ENCODE measurements at regions not wholly inside any gene's neighbourhood (a gene's known extent, or its start where the extent isn't known, plus 50 kb on each side); places are given as distances from the start of the nearest gene placed in this dataset.

- H3K9ac ChIP-seq (ENCODE audit: low read length) = no peak overlapping the region
- no peaks in the 10 kb centered on the region for H3K36me3 ChIP-seq (ENCODE audit: control insufficient read depth, insufficient read depth, low read length, severe bottlenecking)
- no peaks in the 10 kb centered on the region for H3K9me3 ChIP-seq (ENCODE audit: control insufficient read depth, low read length)
- H3K4me3 ChIP-seq (ENCODE audit: low read length) = no peak overlapping the region
- DNase-seq (ENCODE audit: low read depth) = no peak
- peaks cover 11% of the 10 kb centered on the region for H3K27me3 ChIP-seq (replicated peaks; ENCODE audit: control insufficient read depth, insufficient read depth, low read length)
- no peaks in the 10 kb centered on the region for H3K4me1 ChIP-seq (ENCODE audit: control insufficient read depth, insufficient read depth, low read length)
These were observed 57.1 kb downstream of the FAM47B start for GRCh38 chrX:34999702-35000101.

DNA sequence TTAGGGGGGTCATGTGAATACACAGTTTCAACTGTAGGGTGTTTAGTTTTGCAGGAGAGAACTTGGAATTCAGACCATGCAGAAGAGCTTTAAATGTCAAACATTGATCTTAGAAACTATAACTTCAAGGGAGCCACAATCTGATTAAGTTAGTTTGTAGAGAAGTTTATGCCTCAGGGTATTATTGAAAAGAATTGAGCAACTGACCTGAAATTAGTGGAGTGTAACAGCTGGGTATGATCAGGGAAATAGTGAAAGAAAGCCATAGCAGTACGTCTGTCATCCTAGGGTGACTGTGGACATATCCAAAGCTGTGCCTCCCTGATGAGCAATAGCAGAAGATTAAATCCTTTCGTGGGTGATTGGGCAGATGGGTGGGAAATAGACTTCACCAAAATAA is 63.8 kb downstream of the FAM47B start:
- peak; percentile 69 for DNase-seq (ENCODE audit: low read depth)
- no peaks in the 10 kb centered on the region for H3K36me3 ChIP-seq (ENCODE audit: control insufficient read depth, insufficient read depth, low read length, severe bottlenecking)
- H3K4me1 ChIP-seq (ENCODE audit: control insufficient read depth, insufficient read depth, low read length) = no peaks in the 10 kb centered on the region
- H3K27me3 ChIP-seq (replicated peaks; ENCODE audit: control insufficient read depth, insufficient read depth, low read length) = peaks cover 2% of the 10 kb centered on the region
- no peak overlapping the region for H3K4me3 ChIP-seq (ENCODE audit: low read length)
- no peaks in the 10 kb centered on the region for H3K9me3 ChIP-seq (ENCODE audit: control insufficient read depth, low read length)
- H3K9ac ChIP-seq (ENCODE audit: low read length) = no peak overlapping the region

DNA sequence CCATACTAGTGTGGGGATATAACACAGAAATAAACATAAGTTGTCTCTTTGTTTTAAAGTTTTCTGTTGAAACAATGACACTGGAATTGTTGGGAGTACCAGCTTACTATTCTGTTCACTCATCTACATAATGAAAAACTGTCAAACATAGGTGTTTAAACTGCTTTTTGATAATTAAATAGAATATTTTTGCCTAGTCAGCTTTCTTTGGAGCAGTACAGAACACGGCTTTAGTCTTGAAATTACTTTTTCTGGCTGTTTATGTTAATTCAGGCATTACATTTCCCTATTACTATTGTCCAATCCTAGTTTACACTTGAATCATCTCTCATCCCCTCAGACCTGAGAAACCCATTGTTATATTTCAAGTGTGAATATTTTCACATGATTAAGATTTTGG is 73.0 kb downstream of the FAM47B start:
- Histone ChIP-seq H3K4me1 (ENCODE audit: control insufficient read depth, insufficient read depth, low read length) (no peaks in the 10 kb centered on the region), H3K36me3 (ENCODE audit: control insufficient read depth, insufficient read depth, low read length, severe bottlenecking) (no peaks in the 10 kb centered on the region), H3K27me3 (replicated peaks; ENCODE audit: control insufficient read depth, insufficient read depth, low read length) (no peaks in the 10 kb centered on the region), H3K4me3 (ENCODE audit: low read length) (no peak overlapping the region), H3K9ac (ENCODE audit: low read length) (no peak overlapping the region), H3K9me3 (ENCODE audit: control insufficient read depth, low read length) (peaks cover 18% of the 10 kb centered on the region)
- no peak for DNase-seq (ENCODE audit: low read depth)

GRCh38 chrX:35016051-35016450 is 73.5 kb downstream of the FAM47B start:
- Histone ChIP-seq H3K36me3 (ENCODE audit: control insufficient read depth, insufficient read depth, low read length, severe bottlenecking) (no peaks in the 10 kb centered on the region), H3K4me1 (ENCODE audit: control insufficient read depth, insufficient read depth, low read length) (no peaks in the 10 kb centered on the region), H3K4me3 (ENCODE audit: low read length) (no peak overlapping the region), H3K9ac (ENCODE audit: low read length) (no peak overlapping the region), H3K9me3 (ENCODE audit: control insufficient read depth, low read length) (peaks cover 18% of the 10 kb centered on the region), H3K27me3 (replicated peaks; ENCODE audit: control insufficient read depth, insufficient read depth, low read length) (no peaks in the 10 kb centered on the region)
- DNase-seq (ENCODE audit: low read depth) = no peak

DNA sequence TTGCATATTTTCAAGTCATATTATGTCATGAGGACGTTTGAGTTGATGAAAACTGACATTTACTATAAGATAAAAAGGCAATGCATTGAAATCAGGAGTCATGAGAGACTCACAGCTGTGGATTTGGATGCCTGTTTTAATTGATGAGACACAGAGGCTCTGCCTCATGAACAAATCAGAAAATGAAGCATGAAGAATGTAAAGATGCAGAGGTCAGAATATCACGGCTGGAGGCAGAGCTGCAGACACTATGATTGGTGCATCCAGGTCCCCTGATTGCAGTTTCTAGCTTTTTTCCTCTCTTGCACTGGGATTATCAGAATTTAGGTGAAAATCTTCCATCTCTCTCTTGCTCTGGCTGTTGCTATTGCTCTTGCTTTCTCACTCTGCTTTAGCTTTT is 74.7 kb downstream of the FAM47B start:
- no peaks in the 10 kb centered on the region for H3K36me3 ChIP-seq (ENCODE audit: control insufficient read depth, insufficient read depth, low read length, severe bottlenecking)
- H3K4me3 ChIP-seq (ENCODE audit: low read length) = no peak overlapping the region
- no peaks in the 10 kb centered on the region for H3K4me1 ChIP-seq (ENCODE audit: control insufficient read depth, insufficient read depth, low read length)
- no peak for DNase-seq (ENCODE audit: low read depth)
- H3K9me3 ChIP-seq (ENCODE audit: control insufficient read depth, low read length) = peaks cover 18% of the 10 kb centered on the region
- H3K27me3 ChIP-seq (replicated peaks; ENCODE audit: control insufficient read depth, insufficient read depth, low read length) = no peaks in the 10 kb centered on the region
- no peak overlapping the region for H3K9ac ChIP-seq (ENCODE audit: low read length)

DNA sequence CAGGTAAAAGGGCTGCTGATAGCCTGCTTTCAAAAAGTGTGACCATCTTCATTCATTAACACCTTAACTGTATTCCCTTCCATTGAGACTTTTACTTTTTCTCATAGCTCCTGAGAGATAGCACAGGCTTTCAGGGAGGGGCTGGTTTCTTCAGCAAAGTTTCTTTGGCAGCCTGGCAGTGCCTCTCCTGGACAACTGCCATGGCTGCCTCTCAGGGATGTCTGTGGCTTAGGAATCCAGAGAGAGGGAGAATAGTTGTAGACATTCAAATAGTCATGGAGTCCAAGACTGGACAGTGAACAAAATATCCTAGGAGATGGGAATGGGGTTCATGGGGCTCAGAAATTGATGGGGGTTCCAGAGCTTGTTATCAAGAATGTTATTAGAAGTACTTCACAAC is 81.1 kb downstream of the FAM47B start:
- no peak overlapping the region for H3K9ac ChIP-seq (ENCODE audit: low read length)
- H3K9me3 ChIP-seq (ENCODE audit: control insufficient read depth, low read length) = no peaks in the 10 kb centered on the region
- no peaks in the 10 kb centered on the region for H3K36me3 ChIP-seq (ENCODE audit: control insufficient read depth, insufficient read depth, low read length, severe bottlenecking)
- H3K27me3 ChIP-seq (replicated peaks; ENCODE audit: control insufficient read depth, insufficient read depth, low read length) = peaks cover 4% of the 10 kb centered on the region
- H3K4me3 ChIP-seq (ENCODE audit: low read length) = no peak overlapping the region
- no peaks in the 10 kb centered on the region for H3K4me1 ChIP-seq (ENCODE audit: control insufficient read depth, insufficient read depth, low read length)
- DNase-seq (ENCODE audit: low read depth) = peak; percentile 30

- no peak for DNase-seq (ENCODE audit: low read depth)
- Histone ChIP-seq H3K4me1 (ENCODE audit: control insufficient read depth, insufficient read depth, low read length) (no peaks in the 10 kb centered on the region), H3K9me3 (ENCODE audit: control insufficient read depth, low read length) (no peaks in the 10 kb centered on the region)
These were observed 83.2 kb downstream of the FAM47B start for GRCh38 chrX:35025820-35026219.

GRCh38 chrX:35040871-35041270 is 98.3 kb downstream of the FAM47B start:
- peaks cover 4% of the 10 kb centered on the region for H3K27me3 ChIP-seq (replicated peaks; ENCODE audit: control insufficient read depth, insufficient read depth, low read length)
- H3K9me3 ChIP-seq (ENCODE audit: control insufficient read depth, low read length) = peaks cover 27% of the 10 kb centered on the region
- H3K36me3 ChIP-seq (ENCODE audit: control insufficient read depth, insufficient read depth, low read length, severe bottlenecking) = no peaks in the 10 kb centered on the region
- H3K4me3 ChIP-seq (ENCODE audit: low read length) = no peak overlapping the region
- DNase-seq (ENCODE audit: low read depth) = no peak
- H3K9ac ChIP-seq (ENCODE audit: low read length) = no peak overlapping the region
- H3K4me1 ChIP-seq (ENCODE audit: control insufficient read depth, insufficient read depth, low read length) = no peaks in the 10 kb centered on the region

More at GRCh38 chrX:35025820-35026219, 83.2 kb downstream of the FAM47B start:
- no peak overlapping the region for H3K9ac ChIP-seq (ENCODE audit: low read length)
- no peak overlapping the region for H3K4me3 ChIP-seq (ENCODE audit: low read length)
- H3K36me3 ChIP-seq (ENCODE audit: control insufficient read depth, insufficient read depth, low read length, severe bottlenecking) = no peaks in the 10 kb centered on the region
- peaks cover 4% of the 10 kb centered on the region for H3K27me3 ChIP-seq (replicated peaks; ENCODE audit: control insufficient read depth, insufficient read depth, low read length)

DNA sequence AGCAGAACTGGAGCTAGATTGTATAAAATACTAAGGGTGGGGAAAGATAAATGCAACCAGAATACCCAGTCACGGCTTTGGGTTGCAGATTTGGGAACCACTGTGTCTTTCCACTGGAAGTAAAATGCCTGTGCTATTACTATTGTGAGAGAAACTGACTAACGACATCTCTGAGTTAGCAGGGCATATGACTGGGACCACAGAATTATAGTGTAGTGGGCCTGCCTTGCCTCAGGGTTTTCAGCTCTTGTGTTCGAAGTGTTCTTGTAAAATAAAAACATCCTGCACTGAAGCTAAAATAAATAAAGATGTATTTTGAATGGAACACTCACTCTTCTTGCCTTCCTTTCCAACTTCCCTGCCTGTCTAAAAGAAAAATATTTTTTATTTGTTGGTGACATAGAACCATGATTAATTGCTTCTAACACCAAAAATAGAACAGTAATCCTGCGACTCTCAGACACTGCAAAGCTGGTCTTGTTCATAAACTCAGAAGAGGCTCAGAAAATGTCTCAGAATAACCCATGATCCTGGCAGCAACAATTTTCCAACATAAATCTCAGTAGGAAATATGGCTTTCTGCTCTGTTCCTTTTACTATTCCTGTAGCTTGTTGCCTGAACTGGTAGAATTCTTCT is 104.2 kb downstream of the FAM47B start:
- DNase-seq (ENCODE audit: low read depth) = peak; percentile 36
- Histone ChIP-seq H3K27me3 (replicated peaks; ENCODE audit: control insufficient read depth, insufficient read depth, low read length) (peaks cover 4% of the 10 kb centered on the region), H3K9me3 (ENCODE audit: control insufficient read depth, low read length) (peaks cover 3% of the 10 kb centered on the region)

DNA sequence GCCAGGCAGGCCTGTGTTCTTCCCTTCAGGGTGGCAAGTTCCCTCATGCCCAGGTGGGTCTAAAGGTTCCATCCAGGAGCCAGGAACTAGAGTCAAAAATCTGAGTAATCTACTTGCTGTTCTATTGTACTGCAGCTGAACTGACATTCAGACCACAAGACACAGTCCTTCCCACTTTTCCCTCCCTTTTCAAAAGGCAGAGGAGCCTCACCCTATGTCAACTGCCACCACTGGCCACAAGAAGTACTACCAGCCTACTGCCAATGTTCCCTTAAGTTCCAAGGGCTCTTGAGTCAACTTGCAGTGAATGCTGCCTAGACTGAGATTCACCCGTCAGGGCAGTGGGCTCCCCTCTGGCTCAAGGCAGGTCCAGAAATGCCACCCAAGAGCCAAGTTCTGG is 133.5 kb downstream of the FAM47B start:
- Histone ChIP-seq H3K36me3 (ENCODE audit: control insufficient read depth, insufficient read depth, low read length, severe bottlenecking) (no peaks in the 10 kb centered on the region), H3K27me3 (replicated peaks; ENCODE audit: control insufficient read depth, insufficient read depth, low read length) (no peaks in the 10 kb centered on the region), H3K4me1 (ENCODE audit: control insufficient read depth, insufficient read depth, low read length) (no peaks in the 10 kb centered on the region), H3K4me3 (ENCODE audit: low read length) (no peak overlapping the region), H3K9ac (ENCODE audit: low read length) (no peak overlapping the region), H3K9me3 (ENCODE audit: control insufficient read depth, low read length) (peaks cover 12% of the 10 kb centered on the region)
- no peak for DNase-seq (ENCODE audit: low read depth)

More for the DNA sequence above, 104.2 kb downstream of the FAM47B start:
- no peaks in the 10 kb centered on the region for H3K36me3 ChIP-seq (ENCODE audit: control insufficient read depth, insufficient read depth, low read length, severe bottlenecking)
- H3K4me1 ChIP-seq (ENCODE audit: control insufficient read depth, insufficient read depth, low read length) = no peaks in the 10 kb centered on the region
- no peak overlapping the region for H3K4me3 ChIP-seq (ENCODE audit: low read length)
- no peak overlapping the region for H3K9ac ChIP-seq (ENCODE audit: low read length)

DNA sequence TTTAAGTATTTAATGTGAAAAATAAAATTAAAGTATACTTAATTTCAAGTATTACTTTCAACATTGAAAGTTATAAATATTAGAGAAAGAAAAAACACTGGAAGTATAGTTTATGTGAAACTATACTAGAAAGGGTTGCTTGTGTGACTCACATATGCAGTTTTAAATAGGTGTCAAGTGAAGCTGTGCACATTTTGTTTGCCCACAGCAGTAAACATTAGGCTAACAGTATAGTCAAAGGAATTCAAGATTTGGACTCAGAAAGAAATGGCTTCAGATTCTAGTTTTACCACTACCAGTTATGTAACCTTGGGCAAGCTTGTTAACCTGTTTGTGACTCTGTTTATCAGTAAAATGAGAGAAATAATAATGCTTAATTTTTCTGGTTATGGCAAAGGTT is 148.2 kb downstream of the FAM47B start:
- Histone ChIP-seq H3K9me3 (ENCODE audit: control insufficient read depth, low read length) (peaks cover 14% of the 10 kb centered on the region), H3K27me3 (replicated peaks; ENCODE audit: control insufficient read depth, insufficient read depth, low read length) (no peaks in the 10 kb centered on the region), H3K4me3 (ENCODE audit: low read length) (no peak overlapping the region), H3K9ac (ENCODE audit: low read length) (no peak overlapping the region), H3K36me3 (ENCODE audit: control insufficient read depth, insufficient read depth, low read length, severe bottlenecking) (no peaks in the 10 kb centered on the region), H3K4me1 (ENCODE audit: control insufficient read depth, insufficient read depth, low read length) (no peaks in the 10 kb centered on the region)
- DNase-seq (ENCODE audit: low read depth) = no peak

- Histone ChIP-seq H3K9ac (ENCODE audit: low read length) (no peak overlapping the region), H3K36me3 (ENCODE audit: control insufficient read depth, insufficient read depth, low read length, severe bottlenecking) (no peaks in the 10 kb centered on the region), H3K27me3 (replicated peaks; ENCODE audit: control insufficient read depth, insufficient read depth, low read length) (no peaks in the 10 kb centered on the region), H3K4me3 (ENCODE audit: low read length) (no peak overlapping the region), H3K4me1 (ENCODE audit: control insufficient read depth, insufficient read depth, low read length) (no peaks in the 10 kb centered on the region), H3K9me3 (ENCODE audit: control insufficient read depth, low read length) (no peaks in the 10 kb centered on the region)
- DNase-seq (ENCODE audit: low read depth) = peak; percentile 3
These were observed 155.8 kb downstream of the FAM47B start for GRCh38 chrX:35098419-35098818.
